CD4-positive, alpha-beta T cell treated with Interleukin-1 beta for 1 hour (primary cell): ENCODE measurements at regions not wholly inside any gene's neighbourhood (a gene's known extent, or its start where the extent isn't known, plus 50 kb on each side); places are given as distances from the start of the nearest gene placed in this dataset.

ENCODE experiments used
- DNase-seq, 2 donors: peaks; one replicate each; pipeline ENCODE4 v3.0.0-alpha.2; 2020 to 2022

DNA sequence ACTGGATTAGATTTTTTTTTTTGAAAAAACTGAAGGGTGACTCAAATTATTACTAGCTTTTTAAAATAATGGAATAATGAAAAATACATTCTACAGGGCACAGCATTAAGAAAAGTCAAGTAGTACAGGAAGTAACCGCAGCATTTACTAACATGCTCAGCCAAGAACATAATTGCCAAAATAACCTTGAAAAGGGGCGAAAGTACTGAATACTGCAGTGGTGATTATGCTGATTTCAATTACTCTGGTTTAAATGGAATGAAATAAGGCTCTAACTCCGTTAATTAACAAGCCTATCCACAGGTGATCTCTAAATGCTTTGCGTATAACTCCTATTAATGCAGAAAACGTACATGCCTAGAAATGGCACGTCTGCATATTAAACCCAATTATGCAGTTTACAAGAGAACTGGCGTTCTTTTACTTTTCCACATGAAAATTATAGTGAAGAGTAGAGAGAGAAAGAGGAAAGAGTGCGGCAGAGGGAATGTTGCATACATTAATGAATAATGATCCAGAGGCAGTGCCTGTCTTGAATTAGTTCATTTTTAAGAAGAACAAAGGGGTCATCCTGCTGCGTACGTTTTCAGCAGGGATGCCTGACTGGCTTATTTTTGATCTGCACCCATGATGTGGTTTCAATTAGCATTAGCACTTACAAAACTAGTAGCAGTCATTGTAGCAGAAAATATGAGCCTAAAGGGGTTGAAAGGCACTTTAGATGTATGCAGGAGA, 612.4 kb downstream of the NYAP2 start:
- DNase-seq: no peak

DNA sequence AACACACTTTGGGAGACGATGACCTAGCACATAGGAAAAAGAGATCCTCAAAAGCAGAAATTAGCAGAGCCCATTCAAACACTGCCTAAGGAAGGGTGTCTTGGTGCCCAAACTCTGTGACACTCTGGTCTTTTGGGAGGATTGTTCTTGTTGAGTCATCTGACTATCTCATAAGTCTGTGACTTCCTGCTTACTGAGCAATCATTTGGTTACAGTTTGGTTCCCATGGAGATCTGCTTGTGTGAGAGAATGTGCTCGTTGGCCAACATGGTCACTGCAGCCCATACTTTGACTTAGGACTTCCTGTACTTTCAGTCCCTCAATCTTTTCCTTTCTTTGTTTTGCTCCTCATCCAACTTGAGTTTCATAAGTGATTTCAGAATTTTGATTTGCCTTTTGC, 602.9 kb downstream of the NYAP2 start:
- peak in 1 of 2 donors; percentile 44 for DNase-seq

DNA sequence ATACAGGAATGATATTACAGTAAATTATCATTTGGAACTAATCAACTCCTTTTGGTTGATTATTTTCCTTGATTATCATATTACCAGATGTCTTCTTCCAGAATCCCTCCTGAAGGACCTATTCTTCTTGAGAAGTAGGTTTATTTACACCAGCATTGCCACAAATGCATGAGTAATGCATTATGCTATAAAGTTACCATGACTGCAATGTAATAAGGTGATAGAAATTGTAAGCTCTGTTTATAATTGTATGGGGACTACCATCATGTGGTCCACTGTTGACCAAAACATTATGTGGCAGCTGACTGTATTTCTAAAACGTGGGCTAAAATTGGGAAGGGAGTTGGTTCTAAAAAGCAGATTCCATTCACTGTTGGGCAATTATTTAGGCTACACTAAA, 602.2 kb downstream of the NYAP2 start:
- no peak for DNase-seq

DNA sequence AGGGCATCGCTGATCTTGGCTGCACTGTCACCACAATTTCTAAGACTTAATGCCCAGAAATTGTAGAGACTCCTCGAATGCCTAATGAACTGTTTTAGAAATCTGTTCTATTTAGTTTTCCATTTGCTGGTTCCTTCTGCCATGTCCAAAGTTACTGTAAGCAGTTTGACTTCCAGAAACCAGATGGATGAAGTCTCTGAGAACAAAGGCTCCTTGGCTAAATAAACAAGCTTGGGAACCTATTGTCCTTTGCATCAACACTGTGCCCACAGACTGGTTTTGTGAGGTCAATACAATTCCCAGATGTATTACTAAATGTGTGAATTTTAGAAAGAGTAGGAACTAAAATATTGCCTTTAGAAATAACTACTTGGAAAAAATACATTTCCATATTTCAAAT, 600.2 kb downstream of the NYAP2 start:
- no peak for DNase-seq

DNA sequence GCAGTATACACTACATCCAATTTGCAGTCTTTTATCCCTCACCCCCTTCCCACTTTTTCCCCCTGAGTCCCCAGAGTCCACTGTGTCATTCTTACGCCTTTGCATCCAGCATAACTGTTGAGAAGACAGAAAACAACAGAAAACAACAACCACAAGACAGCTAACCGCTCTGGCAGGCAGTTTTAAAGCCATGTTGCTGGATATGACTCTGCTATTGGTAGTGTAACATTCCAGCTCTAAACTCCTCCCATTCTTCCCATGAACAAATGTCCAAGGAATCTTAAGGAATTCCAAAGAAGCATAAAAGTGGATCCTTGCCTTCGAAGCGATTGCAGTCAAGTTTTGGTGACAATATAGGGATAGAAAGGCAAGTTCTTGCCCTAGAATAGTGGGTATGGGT, 599.1 kb downstream of the NYAP2 start:
- no peak for DNase-seq

DNA sequence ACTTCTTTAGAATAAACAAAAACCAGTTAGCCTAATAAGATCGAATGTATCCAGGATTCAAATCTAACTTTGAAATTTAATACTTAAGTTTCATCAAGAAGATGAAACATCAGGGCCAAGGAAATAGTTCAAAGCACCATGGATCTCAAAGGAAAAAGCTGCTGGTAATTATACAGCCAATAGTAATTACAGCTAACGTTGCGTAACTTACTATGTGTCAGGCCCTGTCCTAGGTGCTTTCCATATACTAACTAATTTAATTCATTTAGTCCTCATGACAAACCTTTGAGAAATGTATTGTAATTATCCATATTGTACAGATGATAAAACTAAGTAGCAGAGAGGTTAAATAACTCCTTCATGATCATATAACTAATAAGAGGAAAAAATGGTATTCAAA, 598.6 kb downstream of the NYAP2 start:
- no peak for DNase-seq

DNA sequence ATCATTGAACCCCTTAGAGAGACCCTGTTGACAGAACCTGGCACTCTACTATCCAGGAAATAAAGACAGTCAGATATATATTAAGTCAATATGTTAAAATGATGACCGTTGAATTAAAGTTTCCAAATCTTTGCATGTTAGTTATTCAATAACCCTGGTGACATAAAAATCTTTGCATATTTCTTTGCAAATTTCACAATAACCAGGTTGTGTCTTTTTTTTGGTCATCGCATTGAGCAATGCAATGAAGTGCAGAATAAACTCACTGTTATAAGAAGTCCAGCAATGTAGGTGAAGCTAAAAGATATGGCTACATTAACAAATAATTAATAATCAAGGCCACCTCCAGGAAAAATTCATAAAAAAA, 596.9 kb downstream of the NYAP2 start:
- DNase-seq: no peak

DNA sequence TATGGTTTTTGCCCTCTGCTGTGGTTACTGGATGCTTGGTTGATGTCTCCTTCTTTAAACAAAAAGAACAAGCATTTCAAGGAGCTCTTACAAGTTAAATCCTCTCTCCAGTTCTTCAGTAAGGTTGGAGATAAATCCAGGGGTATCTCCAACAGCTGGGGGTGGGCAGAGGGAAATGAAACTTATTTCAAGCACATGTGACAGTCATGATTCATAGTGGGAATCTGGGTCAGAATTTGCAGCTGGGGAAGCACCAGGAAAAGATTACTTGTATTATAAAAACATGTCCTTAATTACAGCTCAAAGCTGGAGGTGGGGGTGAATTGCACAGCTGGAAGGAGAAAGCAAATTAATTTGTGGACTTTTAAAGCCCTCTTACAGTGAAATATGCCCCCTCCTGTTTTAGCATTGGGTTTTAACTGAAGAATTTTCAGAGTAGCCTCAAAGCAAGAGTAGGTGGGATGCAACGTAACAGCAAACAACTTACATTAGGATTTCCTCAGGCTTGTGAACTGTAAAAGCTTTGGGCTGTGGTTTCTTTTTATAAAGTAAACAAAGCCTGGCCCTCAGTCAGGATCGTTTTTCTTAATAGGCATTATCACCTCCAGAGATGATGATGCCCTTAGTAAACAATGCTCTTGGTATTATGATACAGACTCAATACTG, 596.4 kb downstream of the NYAP2 start:
- DNase-seq: no peak

DNA sequence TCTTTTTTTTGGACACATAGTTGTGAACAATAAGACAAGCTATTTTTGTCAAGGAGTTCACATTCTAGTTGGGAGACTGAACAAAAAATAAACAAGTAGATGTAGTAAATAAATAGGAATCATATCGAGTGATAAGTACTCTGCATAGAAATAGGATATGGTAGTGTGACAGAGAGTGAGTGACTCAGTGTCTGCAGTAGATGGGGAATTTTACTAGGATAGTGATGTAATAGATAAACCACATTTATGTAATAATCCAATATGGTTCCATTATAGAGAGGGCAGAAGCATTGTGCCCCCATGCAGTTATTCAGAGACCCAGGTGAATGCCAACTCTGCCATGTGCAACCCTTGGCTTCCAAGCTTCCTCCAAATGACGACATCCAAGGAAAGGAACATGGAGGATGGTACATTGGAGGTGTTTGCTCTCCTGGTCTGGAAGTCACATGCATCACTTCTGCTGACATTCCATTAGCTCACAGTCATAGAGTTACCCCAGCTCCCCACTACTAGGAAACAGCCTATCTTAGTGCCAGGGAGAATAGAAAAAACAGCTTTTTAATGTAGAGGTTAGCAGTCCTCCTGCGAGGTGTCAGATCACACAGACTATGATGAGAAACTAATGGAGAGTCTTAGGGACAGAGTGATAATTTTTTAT, 595.4 kb downstream of the NYAP2 start:
- DNase-seq: no peak

DNA sequence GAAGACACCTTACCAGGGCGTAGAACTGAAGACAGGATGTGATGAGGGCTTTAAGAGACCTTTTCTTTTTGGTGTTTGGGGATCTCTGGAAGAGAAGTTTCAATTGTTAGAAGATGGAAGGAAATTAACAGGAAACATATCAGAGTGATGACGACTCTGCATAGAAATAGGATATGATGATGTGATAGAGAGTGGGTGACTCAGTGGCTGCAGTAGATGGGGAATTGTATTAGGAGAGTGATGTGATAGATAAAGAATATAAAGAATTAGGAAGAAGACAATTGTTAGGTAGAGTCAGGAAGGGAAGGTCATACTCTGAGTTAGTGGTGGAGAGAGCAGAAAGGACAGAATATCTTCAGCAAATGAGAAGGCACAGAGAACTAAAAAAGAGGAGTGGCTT, 593.9 kb downstream of the NYAP2 start:
- no peak for DNase-seq

DNA sequence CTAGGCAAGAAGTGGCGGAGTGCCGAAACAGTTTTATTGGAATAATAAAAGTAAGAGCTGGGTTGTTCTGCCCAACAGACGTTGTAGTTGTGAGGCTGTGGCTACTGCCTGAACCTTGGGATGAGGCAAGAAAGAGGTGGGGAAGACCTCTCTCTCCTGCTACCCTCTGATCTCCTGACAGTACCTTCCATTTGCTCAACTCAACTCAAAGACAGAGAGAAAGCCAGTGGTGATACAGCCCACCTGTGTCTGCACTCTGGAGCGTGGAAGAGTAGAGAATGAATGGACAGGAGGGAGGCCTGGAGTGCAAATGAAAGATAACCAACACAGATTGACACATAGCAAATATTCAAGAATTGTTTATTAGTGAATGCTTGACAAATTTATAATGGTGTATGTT, 590.3 kb downstream of the NYAP2 start:
- no peak for DNase-seq

DNA sequence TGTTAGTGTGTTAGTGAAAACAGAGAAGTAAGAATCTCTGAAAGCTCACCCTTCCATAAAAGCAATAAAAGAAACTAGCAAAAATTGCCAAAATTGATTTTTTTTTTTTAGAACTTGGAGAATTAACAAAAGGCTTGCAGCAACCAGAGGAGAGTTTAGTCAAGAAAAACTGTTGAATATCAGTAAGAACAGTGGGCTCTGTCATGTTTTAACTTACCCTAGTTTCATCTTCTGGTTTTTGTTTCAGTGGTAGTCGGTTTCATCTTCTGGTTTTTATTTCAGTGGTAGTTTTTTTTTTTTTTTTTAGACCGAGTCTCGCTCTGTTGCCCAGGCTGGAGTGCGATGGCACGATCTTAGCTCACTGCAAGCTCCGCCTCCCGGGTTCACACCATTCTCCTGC, 580.9 kb downstream of the NYAP2 start:
- DNase-seq: no peak

DNA sequence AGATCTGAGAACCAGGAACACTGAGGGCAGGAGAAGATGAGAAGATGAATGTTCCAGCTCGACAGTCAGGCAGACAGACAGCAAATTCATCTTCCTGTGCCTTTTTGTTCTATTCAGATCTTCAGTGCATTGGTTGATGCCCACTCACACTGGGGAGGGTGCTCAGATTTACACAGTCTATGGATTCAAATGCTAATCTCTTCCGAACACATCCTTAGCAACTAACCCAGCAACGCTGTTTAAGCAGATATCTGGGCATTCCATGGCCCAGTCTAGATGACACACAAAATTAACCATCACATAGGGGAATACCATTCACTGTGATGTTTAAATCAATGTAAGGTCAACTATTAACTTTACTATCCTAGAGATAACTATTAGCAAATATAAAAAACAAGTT, 571.9 kb downstream of the NYAP2 start:
- no peak for DNase-seq

DNA sequence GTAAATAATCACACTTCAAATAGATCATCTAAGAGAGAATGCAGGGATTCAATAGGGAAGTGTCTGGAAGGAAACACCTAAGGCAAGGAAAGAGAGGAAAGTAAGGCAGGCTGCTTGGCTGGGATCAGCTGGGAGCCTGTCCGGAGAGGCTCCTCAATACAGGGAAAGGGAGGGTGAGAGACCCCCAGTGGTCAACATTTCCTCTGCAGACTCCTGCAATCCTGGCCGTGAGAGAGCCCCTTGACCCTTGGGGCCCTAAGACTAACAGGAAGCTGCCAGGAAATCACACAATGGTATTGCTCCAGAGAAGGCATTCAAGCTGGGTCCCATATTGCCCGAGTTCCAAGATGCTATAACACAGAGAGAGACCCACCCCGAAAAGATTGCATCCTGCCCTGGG, 549.4 kb downstream of the NYAP2 start:
- no peak for DNase-seq

DNA sequence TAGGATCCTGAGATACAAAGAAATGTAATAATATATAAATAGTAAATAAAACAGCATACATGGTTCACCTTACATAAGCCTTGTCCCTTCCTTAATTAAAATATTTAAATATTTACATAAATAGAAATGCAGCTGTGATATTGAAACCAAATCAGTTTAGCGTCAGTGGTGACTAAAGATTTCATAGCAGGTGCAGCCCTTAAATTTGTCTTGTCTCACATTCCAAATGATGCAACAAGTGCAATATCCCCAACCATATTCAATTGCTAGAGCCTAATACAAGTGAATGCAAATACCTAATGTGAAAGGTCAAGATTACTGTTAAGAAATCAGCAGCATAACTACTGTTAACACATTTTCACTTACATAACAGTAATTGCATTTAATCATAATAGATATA, 539.5 kb downstream of the NYAP2 start:
- DNase-seq: no peak

DNA sequence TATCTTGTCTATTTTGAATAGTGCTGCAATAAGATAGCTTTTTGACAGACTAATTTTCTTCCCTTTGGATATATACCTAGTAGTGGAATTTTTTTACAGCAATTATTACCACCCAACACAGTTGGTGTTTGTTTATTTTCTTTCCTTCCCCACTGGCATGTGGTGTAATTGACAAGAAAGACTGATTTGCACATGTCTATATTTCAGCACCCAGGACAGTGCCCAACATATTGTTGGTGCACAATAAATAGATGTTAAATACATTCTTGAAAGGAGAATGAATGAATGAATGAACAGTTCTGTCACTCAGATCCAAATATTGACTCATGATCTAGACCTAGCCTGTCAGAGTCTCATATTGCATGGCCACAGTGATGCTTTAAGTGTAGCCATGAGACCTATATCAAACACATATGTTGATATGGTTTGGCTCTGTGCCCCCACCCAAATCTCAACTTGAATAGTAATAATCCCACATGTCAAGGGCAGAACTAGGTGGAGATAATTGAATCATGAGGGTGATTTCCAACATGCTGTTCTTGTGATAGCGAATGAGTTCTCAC, 538.2 kb downstream of the NYAP2 start:
- DNase-seq: no peak

DNA sequence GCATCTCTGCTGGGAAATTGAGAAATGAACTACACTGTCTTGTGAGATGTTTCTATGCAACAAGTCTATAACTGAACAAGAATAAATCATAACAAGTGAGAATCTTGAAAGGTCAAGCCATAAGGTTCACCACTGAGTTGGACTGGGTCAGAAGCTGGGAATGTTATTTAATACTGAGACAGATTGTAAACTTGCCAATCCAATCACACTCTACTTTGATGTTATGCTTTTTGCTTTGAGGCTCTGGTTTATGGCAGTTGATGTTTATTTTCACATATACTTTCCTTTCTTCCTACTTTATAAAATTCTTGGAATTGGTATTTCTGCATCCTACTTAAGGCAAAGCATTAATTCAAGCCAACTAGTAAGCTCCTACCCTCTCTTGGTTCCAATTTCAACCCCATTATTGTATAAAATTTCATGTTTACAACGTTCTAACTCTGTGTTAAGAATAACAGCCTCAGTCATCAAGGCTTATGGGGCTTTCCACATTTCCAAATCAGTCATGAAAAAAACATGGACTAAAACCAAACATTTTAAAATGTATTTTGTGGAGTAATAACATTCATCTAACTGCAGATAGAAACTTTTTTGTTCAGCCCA, 533.4 kb downstream of the NYAP2 start:
- no peak for DNase-seq

DNA sequence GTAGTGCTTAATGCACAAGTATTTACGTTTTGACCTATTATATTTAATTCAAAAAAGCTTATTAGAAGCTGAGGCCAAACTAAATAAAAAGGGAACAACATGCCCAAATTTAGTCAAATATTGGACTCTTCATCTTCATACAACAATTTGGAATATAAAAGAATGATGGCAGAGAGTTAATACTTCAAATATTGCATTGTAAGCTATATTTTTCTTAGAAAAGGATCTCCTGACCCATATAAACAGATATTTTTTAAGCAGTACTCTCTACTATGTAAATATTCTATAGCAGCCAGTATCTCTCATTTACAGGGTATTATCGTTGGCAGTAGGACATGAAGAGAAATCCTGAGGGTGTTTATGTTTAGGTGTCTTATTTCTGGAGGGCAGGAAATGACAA, 531.2 kb downstream of the NYAP2 start:
- no peak for DNase-seq

DNA sequence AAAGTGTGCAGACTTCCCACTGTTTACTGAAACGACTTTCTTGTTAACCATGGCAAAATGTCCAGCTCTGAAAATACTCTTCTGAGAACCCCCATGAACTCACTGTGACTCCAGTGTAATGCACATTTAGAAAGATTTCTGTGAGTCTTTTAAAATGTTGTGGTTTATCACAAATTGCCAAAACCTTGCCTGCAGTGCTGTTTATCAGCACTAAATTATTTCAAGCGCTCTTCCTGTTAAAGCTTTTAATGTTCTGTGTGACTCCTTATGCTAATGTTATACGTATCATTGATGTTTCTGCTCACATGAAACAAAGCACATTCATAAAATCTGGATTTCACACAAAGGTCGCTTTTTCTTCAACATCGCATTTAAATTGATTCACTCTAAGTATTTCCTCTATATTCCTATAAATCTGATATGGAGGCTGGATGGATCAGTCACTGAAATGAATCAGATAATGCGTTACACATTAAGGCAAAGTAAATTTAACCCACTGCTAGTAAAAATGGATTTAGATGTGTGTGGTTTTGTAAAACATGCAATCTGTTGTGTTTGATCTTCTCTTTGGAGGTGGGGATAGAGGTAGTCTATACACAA, 521.2 kb downstream of the NYAP2 start:
- DNase-seq: no peak

DNA sequence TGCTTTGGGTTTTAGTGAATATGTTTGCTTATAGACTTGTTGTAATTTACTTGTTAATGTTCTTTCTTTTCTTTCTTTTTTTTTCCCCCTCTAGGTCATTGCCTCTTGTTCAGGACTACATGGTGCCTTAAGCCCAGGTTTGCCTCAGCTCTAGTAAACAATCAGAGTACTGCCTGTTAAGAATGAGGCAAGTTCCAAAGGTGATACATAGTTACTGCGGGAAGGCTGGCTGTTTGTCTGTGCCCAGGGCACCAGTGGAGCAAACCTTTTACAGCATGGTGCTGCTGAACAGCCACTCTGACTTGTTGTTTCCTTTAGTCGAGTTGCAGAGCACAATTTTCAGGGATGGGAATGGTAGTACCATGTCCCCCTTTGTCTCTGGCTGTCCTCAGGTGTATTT, 517.2 kb downstream of the NYAP2 start:
- no peak for DNase-seq

DNA sequence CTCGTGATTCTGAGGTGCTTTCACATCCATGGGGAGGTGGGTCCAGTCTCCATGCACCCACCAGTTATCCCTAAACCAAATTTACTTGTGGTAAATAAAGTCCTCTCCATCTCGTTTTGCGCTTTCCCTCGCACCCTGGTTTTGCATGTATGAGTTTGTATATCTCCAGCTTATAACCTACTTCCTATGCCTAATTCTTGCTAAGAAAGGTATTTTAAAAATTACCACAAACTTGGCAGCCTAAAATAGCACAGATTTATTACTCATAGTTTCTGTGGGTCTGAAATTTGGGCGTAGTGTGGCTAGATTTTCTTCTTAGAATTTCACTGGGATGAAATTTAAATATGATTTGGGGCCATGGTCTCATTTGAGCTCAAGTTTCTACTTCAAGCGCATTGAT, 511.5 kb downstream of the NYAP2 start:
- DNase-seq: no peak

DNA sequence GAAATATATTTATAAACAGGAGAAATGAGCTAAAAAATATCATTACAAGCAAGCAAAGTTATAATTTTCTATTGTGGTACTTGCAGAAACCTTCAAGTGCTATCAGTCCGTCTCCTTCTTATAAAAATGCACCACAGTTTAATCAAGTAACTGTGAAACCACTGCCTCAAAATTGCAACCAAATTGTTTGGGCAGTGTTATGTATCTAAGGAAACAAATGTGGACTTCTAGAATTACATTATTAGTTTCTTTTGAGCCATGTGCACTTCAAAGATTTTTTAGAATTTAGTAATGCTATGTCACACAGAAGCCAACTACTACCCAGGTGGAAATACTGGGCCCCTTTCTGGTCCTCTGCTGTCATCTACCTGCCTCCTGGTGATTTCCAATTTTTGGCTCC, 495.6 kb downstream of the NYAP2 start:
- no peak for DNase-seq

DNA sequence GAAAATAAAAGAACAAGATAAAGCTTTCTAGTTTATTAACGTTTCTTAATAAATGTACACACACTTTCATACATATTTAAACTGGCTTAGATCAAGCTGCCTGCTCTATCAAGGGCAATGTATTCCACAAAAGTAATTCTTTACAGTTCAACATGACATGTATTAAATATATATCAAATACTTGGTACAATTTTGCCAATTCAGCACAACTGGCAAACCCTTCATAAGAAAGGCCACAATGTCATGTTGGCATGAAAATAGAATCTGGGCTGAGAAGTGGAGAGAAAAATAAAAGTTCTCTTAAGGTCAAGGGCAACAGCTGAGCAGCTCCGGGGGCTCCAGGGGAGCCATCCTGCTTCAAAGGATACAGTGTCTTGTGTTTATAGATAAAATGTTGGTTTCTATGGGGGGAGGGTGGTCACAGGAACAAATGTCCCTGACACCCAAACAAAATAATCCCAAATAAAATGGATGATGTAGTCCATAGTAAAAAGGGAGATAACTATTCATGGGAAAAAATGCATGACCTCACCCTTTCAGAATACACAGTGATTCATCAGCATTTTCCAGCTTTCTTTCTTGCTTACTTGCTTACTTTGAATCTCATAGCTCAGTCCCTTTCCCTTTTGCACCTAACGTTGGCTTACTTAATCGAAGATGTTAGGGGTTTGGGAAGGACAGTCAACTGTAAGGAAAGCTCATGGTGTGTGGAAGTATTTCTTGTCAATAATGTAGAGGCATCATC, 494.9 kb downstream of the NYAP2 start:
- no peak for DNase-seq
